ENCODE measurements at regions not wholly inside any gene's neighbourhood (a gene's known extent, or its start where the extent isn't known, plus 50 kb on each side); places are given as distances from the start of the nearest gene placed in this dataset.

DNA sequence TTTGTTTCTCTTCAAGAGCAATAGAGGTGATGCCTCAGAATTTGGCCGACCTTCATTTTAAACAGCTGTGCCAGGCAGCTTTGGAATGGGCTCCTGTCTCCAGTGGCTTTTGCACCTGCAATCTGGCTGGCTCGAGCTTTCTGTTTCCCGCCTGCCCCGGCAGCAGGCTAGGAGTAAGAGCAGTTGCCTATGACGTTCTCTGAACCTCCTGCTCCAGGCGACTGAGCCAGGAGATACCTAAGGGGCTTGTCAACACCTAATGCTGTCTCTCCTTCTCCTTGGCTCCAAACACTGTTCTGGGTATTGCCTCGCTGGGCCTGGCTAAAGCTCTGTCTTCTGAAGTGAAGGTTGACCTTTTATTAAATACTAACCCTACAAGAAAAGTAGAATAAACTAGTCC lies 229.9 kb downstream of the LRRN1 start:
- no peak for DNase-seq (ENCODE audit: low read depth)

DNA sequence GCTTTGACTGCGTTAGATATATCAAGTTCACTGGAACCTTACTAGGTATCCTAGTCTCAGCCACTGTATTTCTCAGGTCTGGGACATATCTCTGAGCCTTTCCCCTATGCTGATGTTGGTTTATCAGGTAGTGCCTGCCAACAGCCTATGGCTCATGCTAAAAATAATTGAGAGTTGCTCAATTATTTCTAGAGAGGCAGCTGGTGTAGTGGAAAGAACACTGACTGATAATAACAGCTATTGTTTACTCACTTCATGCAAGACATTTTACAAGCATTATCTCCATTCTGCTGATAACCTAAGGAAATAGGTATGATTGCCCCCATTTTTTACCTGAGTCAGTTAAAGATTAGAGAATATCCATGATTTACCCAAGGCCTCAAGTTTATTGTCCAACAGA lies 231.4 kb downstream of the LRRN1 start:
- no peak for DNase-seq (ENCODE audit: low read depth)

DNA sequence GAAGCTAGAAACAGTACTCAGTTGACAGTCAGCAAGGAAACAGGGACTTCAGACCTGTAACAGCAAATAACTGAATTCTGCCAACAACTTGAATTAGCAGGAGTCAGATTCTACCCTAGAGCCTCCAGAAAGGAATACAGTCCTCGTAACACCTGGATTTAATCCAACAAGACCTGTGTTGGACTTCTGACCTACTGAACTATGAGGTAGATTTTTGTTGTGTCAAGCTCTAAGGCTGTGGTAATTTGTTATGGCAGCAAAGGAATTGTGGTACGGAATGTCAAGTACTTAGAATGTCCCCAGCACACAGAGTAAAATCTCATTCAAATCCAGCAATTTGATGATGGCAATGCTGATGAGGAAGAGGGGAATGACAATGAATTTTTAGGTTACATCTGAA lies 234.1 kb downstream of the LRRN1 start:
- no peak for DNase-seq (ENCODE audit: low read depth)

DNA sequence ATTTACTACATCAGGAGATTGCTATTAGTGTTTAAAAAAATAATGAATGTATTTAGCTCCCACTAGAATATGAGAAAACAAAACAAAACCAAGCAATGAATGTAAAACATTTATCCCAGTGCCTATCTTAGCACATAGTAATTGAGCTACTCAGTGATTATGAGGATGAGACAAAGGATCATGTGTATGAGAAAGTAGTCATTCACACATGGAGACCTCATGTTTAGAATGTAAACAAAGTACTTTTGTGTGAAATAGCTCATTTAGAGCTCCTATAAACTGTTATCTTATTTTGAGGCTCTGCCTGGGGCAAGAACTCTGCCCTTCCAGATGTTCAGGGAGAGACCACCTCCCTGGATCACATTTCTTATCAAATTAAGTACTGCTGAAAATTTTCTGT lies 236.8 kb downstream of the LRRN1 start:
- no peak for DNase-seq (ENCODE audit: low read depth)

DNA sequence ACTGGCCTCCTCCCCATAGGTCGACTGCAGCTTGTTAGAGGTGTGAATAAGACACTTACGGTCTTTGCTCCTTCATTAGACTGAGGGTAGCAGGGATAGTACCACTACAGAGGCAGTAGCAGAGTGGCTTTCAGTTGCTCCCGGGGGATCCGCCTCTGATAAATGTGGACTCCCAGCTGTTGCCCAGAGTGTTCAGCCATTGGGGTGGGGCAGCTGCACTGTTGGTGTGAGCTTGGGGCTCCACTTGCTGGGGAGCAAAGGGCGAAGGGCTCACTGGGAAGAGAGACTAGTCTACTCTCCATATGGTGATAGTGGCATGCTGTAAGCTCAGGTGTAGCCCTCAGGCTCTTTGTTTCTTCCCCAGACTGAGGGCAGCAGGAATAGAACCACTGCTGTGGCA lies 239.1 kb downstream of the LRRN1 start:
- DNase-seq (ENCODE audit: low read depth) = no peak

DNA sequence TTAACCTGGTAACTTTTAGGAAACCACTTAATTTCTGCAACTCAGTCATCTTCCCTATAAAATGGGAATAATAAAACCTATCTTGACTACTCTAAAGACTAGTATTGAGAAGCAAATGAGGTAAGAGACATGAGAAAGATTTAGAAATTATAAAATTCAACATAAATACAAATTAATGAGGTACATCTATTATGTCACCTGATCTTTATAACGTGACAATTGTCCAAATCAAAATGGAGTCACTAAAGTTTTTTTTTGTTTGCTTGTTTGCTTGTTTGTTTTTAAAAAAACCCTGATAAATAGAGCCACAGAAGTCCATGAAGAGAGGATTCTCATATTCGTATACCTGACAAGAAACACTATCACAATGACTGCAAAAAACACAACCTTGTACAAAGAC lies 242.8 kb downstream of the LRRN1 start:
- no peak for DNase-seq (ENCODE audit: low read depth)

DNA sequence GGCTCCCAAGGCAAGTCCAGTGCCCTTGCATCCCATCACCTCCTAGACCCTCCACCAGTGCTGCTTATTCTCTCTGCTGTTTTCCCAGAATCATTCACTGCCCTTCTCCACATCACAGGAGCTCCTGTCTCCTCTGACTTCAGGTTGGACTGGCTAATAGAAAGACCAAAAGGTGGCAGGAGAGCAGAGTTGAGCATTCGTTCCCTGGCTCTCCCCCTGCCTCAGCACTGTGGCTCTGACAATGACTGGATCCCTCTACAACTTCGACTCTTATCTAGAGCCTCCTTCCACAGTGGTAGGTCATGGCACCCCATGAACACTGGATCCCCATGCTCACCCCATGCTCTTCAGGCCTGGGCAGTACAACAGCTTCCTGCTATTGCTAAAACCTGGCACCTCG lies 243.6 kb downstream of the LRRN1 start:
- DNase-seq (ENCODE audit: low read depth) = no peak

DNA sequence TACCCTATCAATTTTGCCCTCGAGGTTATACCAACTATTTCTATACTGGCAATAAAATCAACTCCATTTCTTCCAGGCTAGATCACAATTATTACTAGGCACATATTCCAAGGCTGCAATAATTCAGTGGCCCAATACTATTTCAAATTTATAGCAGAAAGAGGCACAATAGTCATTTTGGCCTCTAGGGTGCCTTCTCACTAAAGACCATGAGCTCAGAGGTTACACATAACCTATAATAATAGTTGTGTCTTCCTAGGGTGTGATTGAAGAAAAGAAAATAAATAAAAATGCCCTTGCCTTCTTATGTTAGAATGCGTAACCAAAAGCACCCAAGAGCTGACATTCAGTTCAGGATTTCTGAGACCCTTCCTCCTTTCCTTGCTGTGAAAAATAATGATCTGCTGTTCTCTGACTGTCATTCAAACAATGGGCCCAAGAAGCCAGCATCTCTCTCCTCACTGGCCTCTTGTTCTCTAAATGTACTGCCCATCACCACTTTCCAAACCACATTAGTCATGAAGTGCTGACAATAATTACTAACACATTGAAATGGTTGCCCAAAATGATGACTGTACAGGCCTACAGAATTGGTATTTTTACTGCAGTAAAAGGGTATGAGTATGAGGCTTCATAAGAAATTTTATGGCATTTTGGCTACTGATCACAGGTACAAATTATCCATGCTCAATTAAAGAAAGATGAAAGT lies 244.8 kb downstream of the LRRN1 start:
- DNase-seq (ENCODE audit: low read depth) = no peak

DNA sequence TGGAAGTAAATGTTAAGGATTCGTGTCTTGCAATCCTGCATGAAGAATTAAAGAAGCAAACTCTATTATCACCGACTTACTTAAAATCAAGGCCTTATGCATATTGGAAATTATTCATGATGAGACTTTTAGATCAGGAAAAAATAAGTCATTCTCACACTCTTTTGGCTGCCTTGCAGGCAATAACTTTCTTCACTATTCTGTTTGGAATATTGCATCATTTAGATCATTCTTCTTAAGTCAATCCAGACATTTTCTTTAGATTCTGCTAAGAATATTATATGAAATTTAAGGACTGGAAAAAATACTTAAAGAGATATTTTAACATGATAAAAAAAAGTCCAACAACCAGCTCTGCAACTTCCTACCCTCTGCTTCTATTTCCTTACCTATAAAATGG lies 245.4 kb downstream of the LRRN1 start:
- DNase-seq (ENCODE audit: low read depth) = no peak

DNA sequence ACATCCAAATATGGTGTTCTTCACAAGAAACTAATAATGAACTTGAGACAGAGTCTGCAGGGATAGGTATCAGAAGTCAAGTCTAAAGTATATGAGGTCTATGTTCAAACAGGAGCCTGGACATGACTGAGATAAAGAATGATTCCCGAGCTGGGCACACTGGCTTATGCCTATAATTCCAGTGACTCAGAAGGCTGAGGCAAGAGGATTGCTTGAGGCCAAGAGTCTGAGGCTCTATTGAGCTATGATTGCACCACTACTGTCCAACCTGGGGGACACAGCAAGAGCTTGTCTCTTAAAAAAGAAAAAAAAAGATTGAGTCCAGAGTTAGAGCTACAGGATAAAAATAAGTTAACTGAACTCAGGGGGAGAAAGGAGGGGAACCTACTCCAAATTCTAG lies 246.5 kb downstream of the LRRN1 start:
- DNase-seq (ENCODE audit: low read depth) = no peak

DNA sequence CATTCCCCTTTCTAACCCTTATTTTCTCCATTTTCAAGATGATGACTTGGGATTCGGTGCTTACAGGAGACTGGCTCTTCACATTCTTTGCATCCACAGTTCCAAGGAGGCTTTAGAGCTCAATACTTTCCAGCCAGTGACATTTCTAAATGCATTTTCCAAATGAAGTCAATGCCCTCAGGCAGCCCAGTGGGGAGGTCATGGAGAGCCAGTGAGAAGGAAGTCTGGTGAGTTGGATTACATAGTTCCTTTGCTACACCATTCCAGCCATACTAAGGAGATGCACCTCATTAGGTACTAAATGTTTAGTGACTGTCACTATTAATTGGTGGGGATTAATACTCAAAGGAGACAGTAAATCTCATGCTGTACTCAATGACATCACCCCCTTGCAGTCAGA lies 248.1 kb downstream of the LRRN1 start:
- DNase-seq (ENCODE audit: low read depth) = no peak

DNA sequence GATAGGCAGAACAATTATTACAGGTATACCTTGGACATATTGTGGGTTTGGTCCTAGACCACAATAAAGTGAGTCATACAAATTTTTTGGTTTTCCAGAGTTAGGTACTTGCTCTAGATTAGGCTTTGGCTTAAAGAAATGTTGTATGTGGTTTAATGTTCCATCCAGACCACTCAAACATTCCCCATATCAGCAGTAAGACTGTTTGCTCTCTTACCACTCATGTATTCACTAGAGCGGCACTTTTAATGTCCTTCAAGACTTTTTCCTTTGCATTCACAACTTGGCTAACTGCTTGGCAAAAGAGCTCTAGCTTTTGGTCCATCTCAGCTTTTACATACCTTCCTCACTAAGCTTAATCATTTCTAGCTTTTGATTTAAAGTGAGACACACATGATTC lies 250.5 kb upstream of the SETMAR start:
- no peak for DNase-seq (ENCODE audit: low read depth)

DNA sequence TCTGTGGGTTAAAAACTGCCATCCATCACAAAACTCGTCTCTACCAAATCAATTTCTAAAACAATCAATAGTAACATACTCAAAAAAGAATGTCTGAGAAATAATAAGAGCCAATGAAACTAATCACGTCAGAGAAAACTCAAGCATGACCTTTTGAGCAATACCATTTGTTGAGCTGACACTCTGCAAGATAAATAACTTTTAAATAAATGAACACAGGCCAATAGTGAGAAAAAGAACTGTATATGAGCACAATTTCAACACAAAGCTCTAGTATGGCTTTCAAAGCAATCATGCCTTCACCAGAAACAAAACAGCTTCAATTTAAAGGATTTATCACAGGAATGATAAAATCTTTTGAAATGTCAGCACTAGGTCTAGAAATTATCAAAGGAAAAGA lies 249.2 kb upstream of the SETMAR start:
- no peak for DNase-seq (ENCODE audit: low read depth)

DNA sequence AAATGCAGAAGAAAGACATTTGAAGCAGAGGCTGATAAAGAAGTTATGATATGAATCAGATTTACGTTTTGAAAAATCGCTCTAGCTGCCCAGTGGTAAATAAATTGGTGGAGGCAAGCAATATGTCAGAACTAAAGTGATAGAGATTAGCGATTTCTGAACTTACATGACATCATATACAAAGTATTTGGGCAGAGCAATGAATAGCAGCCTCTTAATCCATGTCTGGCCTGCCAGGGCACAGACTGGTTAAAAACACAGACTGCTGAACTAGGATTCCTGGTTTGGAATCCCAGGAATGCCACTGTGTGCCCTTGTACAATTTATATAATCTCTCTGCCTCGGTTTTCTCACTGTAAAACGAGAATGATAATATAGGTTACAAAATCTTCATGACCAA lies 243.1 kb upstream of the SETMAR start:
- no peak for DNase-seq (ENCODE audit: low read depth)

DNA sequence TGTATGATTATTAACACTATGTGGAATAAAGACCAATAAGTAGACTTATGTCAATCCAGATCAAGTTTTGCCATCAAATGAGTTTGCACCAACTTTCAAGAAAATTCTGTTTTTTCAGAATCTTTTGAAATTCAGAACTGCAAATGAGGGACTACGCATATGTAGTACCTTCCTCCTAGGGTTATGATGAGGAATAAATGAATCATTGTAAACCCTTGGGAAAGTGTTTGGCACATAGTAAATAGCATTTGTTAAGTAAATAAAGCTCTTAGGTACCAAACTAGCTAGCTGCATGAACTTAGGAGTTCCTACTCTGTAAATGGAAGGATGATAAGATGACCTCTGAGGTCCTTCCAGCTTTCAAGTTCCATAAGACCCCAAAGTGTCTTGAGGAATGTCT lies 242.6 kb upstream of the SETMAR start:
- no peak for DNase-seq (ENCODE audit: low read depth)

DNA sequence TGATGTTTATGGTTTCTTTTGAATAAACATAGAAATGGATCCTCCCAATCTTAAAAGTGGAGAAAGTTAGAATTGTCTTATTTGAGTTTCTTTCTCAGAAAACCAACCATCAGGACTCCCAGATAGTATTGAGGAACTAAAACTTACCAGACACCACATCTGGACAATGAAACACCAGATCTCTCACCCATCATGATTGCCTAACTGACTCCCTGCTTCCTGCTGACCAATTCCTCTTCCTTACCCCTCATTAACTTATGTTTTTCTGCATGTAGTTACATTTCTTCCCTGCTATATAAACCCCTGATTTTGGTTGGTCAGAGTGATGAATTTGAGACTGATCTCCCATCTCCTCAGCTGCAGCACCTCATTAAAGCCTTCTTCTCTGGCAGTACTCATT lies 242.0 kb upstream of the SETMAR start:
- DNase-seq (ENCODE audit: low read depth) = no peak

DNA sequence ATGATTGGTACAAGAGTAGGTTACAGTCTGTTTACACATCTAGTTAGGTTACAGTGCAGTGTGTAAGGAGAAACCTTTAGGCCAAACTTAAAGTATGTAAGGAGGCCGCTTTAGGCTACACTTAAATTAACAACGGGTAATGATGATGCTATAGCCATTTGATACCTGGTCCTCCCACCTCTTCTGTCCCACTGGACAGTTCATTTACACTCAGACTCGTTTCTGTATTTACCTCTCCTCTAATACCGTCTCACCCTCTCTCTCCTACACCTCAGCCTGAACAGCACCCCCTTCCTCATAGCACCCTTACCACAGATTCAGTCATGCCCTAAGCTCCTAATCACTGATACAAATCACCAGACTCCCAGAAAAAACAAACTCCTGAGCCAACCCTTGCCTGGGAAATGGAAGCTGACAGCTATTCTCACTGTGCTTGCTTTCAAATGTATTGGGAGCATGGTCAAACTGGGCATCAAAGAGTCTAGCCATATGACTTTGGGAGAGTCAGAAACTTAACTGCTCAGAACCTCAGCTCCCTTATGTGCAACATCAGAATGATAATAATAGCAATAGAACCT lies 241.3 kb upstream of the SETMAR start:
- DNase-seq (ENCODE audit: low read depth) = no peak

DNA sequence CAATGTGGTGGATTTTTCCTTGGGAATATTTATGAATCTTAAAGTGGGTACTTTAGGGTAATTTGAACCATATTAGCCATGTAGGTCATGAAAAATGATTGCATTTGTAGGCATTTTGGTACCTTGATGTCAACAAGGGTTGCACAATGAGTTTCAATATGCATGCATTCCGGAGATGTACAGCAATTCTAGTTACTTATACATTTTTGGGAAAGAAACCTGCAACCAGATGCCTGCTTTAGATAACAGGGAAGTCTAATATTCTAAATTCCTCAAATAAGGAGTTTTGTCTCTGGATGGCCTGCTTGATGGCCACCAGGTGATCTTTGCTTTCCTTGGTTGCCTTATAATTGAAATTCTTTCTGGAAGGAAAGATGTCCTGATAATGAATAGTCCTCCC lies 240.5 kb upstream of the SETMAR start:
- DNase-seq (ENCODE audit: low read depth) = no peak

DNA sequence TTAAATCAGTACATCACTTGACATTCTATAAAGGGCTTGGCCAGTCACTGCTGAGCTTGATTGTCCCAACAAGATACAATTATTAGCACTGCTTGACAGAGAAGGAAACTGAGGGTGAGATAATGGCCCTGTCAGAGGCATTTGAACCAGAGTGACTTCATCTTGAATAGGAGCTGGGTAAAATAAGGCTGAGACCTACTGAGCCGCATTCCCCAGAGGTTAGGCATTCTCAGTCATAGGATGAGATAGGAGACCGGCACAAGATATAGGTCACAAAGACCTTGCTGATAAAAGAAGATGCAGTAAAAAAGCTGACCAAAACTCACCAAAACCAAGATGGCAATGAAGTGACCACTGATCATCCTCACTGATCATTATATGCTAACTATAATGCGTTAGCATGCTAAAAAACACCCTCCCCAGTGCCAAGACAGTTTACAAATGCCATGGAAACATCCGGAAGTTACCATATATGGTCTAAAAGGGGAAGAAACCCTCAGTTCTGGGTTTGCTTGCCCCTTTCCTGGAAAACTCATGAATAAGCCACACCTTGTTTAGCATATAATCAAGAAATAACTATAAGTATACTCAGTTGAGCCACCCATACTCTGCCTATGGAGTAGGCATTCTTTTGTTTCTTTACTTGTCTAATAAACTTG lies 239.1 kb upstream of the SETMAR start:
- no peak for DNase-seq (ENCODE audit: low read depth)

DNA sequence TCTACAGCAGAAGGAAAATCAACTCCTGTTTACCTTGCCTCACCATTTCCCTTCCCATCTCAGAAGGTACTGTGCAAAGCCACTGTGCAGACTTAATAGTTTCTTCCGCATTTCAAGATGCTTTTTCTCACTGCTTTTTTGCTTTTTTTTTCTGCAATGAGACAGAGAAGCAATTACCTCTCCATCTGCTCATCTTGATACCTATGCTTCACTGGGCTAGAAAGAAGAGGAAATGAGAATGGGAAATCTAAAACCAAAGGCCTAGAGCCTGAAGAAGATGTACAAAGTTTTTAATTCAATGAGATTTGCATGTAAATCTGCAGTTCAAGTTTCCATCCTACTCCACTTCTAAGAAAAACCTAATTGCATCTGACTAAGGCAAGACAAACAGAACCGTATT lies 238.1 kb upstream of the SETMAR start:
- DNase-seq (ENCODE audit: low read depth) = no peak

DNA sequence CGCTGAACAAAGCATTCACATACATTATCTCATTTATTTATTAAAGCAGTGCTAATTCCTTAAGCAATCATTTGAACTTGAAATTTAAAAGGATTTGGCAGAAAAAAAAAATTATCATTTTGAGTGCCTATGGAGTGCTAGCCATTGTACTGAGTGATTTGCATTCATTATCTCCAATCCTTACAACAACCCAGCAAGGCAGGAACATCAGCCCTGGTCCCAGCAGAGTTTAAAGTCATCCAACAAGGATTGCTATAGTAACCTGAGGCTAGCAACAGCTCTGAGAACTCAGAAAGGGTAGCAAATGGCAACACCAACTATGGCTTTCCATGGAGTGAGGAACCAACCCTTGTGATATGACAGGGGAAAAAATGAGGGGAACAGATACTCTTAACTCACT lies 237.6 kb upstream of the SETMAR start:
- no peak for DNase-seq (ENCODE audit: low read depth)

DNA sequence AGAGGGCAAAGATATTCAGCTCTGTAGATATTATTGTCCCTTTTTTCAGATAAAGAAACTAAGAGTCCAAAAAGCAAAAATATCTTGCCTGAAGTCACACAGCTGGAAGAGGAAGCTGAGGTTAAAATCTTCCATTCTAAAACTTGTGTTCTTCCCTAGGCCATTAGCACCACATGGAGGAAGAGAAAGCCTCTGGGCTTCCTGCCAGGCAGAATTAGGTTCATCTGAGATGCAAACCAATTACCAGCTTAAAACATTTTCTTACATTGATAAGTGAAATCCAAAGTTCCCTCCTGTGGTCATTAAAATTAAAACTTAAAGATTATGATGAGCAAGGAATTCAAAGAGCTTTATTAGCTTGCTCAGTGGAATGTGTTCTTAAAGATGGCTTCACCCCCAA lies 235.3 kb upstream of the SETMAR start:
- DNase-seq (ENCODE audit: low read depth) = no peak

DNA sequence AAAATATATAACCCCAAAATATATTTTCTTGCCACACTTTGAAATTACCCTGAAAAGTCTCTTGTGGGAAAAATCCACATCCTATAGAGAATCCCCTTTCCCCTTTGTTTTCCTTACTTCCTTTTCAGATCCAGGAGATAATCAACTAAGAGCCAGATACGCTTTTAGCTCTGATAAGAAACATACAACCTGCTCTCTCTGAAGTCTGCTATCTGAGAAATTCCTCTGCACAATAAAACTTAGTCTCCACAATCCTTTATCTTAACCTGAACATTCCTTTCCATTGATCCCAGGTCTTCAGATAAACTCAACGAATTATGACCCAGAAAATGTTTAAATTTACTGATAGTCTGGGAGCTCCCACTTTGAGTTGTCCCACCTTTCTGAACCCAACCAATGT lies 233.4 kb upstream of the SETMAR start:
- DNase-seq (ENCODE audit: low read depth) = no peak
